Keratinocyte (primary cell): ENCODE measurements at regions not wholly inside any gene's neighbourhood (a gene's known extent, or its start where the extent isn't known, plus 50 kb on each side); places are given as distances from the start of the nearest gene placed in this dataset.

Source experiments
- DNase-seq: peaks from one replicate; pipeline ENCODE4 v3.0.0-alpha.2; 2011; ENCODE audit warnings: low read depth, missing footprints, low spot score
- FAIRE-seq: peaks from 2 replicates; lab custom pipeline; 2011; peaks lifted over from hg19 to GRCh38; lab: Jason Lieb, UNC
- H2AFZ ChIP-seq: 2 replicates; pipeline ENCODE4 v1.6.0; 2012; ENCODE audit warnings: low read length, control low read depth, inconsistent platforms; ENCODE audit not compliant: control insufficient read depth
- H3K27ac ChIP-seq: 2 replicates; pipeline ENCODE4 v1.5.1; 2011; ENCODE audit warnings: low read length; ENCODE audit not compliant: control insufficient read depth, insufficient read depth
- H3K27me3 ChIP-seq: 3 replicates; pipeline ENCODE4 v1.6.0; 2011; ENCODE audit warnings: low read length; ENCODE audit not compliant: control insufficient read depth, insufficient read depth; ENCODE audit errors: extremely low read depth
- H3K36me3 ChIP-seq, 2 experiments: 2 replicates in 1 of 2; 3 replicates in 1 of 2; pipeline ENCODE4 v1.5.1; 2011; ENCODE audit warnings: low read length in 2 of 2, mild to moderate bottlenecking in 1 of 2; ENCODE audit not compliant: control insufficient read depth in 2 of 2, insufficient read depth in 2 of 2; ENCODE audit errors: extremely low read depth in 1 of 2
- H3K4me1 ChIP-seq: 3 replicates; pipeline ENCODE4 v1.5.1; 2011; ENCODE audit warnings: low read length; ENCODE audit not compliant: control insufficient read depth, insufficient read depth; ENCODE audit errors: extremely low read depth
- H3K4me2 ChIP-seq: 3 replicates; pipeline ENCODE4 v1.6.0; 2011; ENCODE audit warnings: low read depth, low read length; ENCODE audit not compliant: control insufficient read depth, insufficient read depth; ENCODE audit errors: extremely low read depth
- H3K4me3 ChIP-seq, 3 experiments: fragments of 200-600 bp in 1 of 3; sonication (generic) in 1 of 3; 2 replicates in 2 of 3; 3 replicates in 1 of 3; pipeline ENCODE4 v1.5.1; 2011 to 2016; ENCODE audit warnings: low read length in 3 of 3, mild to moderate bottlenecking in 3 of 3, control low read depth in 2 of 3, inconsistent platforms in 1 of 3, low read depth in 1 of 3, mixed read lengths in 1 of 3, mixed run types in 1 of 3, moderate library complexity in 1 of 3; ENCODE audit not compliant: control insufficient read depth in 2 of 3, insufficient read depth in 2 of 3; ENCODE audit errors: extremely low read depth in 1 of 3
- H3K79me2 ChIP-seq: 2 replicates; pipeline ENCODE4 v1.6.0; 2012; ENCODE audit warnings: low read length; ENCODE audit not compliant: control insufficient read depth, insufficient read depth
- H3K9ac ChIP-seq: 3 replicates; pipeline ENCODE4 v1.6.0; 2011; ENCODE audit warnings: low read length; ENCODE audit not compliant: control insufficient read depth, insufficient read depth; ENCODE audit errors: extremely low read depth
- H3K9me1 ChIP-seq: 3 replicates; pipeline ENCODE4 v1.6.0; 2011; ENCODE audit warnings: low read length; ENCODE audit not compliant: control insufficient read depth, insufficient read depth; ENCODE audit errors: extremely low read depth
- H3K9me3 ChIP-seq: 2 replicates; pipeline ENCODE4 v1.5.1; 2012; ENCODE audit warnings: low read depth, low read length; ENCODE audit not compliant: control insufficient read depth
- H4K20me1 ChIP-seq: 3 replicates; pipeline ENCODE4 v1.6.0; 2011; ENCODE audit warnings: low read length; ENCODE audit not compliant: control insufficient read depth, insufficient read depth; ENCODE audit errors: extremely low read depth
- EZH2 ChIP-seq: IDR thresholded peaks from one replicate; pipeline ENCODE4 v1.6.1; 2012; ENCODE audit warnings: inconsistent platforms, mild to moderate bottlenecking, low read length, moderate library complexity
- dilution Hi-C: fragments of 300-500 bp; cut with MboI; formaldehyde crosslinking; loops from one replicate; pipeline ENCODE4 v1.7.0; 2020; ENCODE audit warnings: low sequenced_read_pairs; ENCODE audit not compliant: extremely low pct_ligation_motif_present
- TF ChIP-seq, protein P1 (sequence below), 3 experiments: IDR thresholded peaks in 1 of 3; conservative IDR thresholded peaks in 1 of 3; optimal IDR thresholded peaks in 1 of 3; 2 replicates in 2 of 3; 3 replicates in 1 of 3; pipeline versions ENCODE3 to v1.5.1; 2011; ENCODE audit warnings: low read length in 3 of 3, mild to moderate bottlenecking in 3 of 3, moderate library complexity in 2 of 3, control low read depth in 1 of 3, inconsistent platforms in 1 of 3; ENCODE audit not compliant: insufficient read depth in 2 of 3; ENCODE audit errors: extremely low read depth in 1 of 3

GRCh38 chr18:55657572-55658331 lies 69.8 kb upstream of the TCF4 start:
- Histone ChIP-seq H4K20me1 (no peaks in the 10 kb centered on the region), H3K79me2 (no peaks in the 10 kb centered on the region), H3K4me1 (no peaks in the 10 kb centered on the region), H2AFZ (no peak overlapping the region), H3K9ac (no peak overlapping the region), H3K4me3 (no peak overlapping the region), H3K27ac (no peak overlapping the region), H3K4me2 (no peak overlapping the region), H3K9me1 (no peaks in the 10 kb centered on the region), H3K36me3 (no peaks in the 10 kb centered on the region), H3K27me3 (no peaks in the 10 kb centered on the region), H3K9me3 (no peaks in the 10 kb centered on the region)
- dilution Hi-C loops: no loop called here
- no peak for DNase-seq
- FAIRE-seq: no peak
- TF ChIP-seq, protein P1, sequence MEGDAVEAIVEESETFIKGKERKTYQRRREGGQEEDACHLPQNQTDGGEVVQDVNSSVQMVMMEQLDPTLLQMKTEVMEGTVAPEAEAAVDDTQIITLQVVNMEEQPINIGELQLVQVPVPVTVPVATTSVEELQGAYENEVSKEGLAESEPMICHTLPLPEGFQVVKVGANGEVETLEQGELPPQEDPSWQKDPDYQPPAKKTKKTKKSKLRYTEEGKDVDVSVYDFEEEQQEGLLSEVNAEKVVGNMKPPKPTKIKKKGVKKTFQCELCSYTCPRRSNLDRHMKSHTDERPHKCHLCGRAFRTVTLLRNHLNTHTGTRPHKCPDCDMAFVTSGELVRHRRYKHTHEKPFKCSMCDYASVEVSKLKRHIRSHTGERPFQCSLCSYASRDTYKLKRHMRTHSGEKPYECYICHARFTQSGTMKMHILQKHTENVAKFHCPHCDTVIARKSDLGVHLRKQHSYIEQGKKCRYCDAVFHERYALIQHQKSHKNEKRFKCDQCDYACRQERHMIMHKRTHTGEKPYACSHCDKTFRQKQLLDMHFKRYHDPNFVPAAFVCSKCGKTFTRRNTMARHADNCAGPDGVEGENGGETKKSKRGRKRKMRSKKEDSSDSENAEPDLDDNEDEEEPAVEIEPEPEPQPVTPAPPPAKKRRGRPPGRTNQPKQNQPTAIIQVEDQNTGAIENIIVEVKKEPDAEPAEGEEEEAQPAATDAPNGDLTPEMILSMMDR (optimal IDR thresholded peaks at IDR 0.05 in 1 of 3, IDR thresholded peaks at IDR 0.05 in 1 of 3, conservative IDR thresholded peaks at IDR 0.05 in 1 of 3; ENCODE audit: extremely low read depth in 1 of 3, insufficient read depth in 2 of 3, low read length in 3 of 3): no peak
- TF ChIP-seq EZH2: no peak

GRCh38 chr18:55654986-55655385 lies 67.0 kb upstream of the TCF4 start:
- Histone ChIP-seq H3K27ac (no peak overlapping the region), H3K9ac (no peak overlapping the region), H3K4me1 (peaks cover 9% of the 10 kb centered on the region), H3K27me3 (no peaks in the 10 kb centered on the region), H4K20me1 (no peaks in the 10 kb centered on the region), H3K9me3 (no peaks in the 10 kb centered on the region), H3K4me2 (no peak overlapping the region), H3K36me3 (no peaks in the 10 kb centered on the region), H3K79me2 (no peaks in the 10 kb centered on the region), H3K4me3 (no peak overlapping the region), H2AFZ (no peak overlapping the region), H3K9me1 (no peaks in the 10 kb centered on the region)
- dilution Hi-C loops: no loop called here
- DNase-seq (no peak), FAIRE-seq (no peak)
- TF ChIP-seq EZH2: no peak
- TF ChIP-seq, protein P1 (optimal IDR thresholded peaks at IDR 0.05 in 1 of 3, IDR thresholded peaks at IDR 0.05 in 1 of 3, conservative IDR thresholded peaks at IDR 0.05 in 1 of 3; ENCODE audit: extremely low read depth in 1 of 3, insufficient read depth in 2 of 3, low read length in 3 of 3): no peak
